HCT116 (cell line): ENCODE measurements at regions not wholly inside any gene's neighbourhood (a gene's known extent, or its start where the extent isn't known, plus 50 kb on each side); places are given as distances from the start of the nearest gene placed in this dataset.

ENCODE experiments used
- EZH2phosphoT487 ChIP-seq: fragments of 200-600 bp; IDR thresholded peaks from 2 replicates; pipeline ENCODE4 v1.6.1; 2018; ENCODE audit warnings: antibody characterized with exemption, borderline replicate concordance
- JUND ChIP-seq: IDR thresholded peaks from 2 replicates; pipeline ENCODE4 v1.6.1; 2012
- MAX ChIP-seq: IDR thresholded peaks from 2 replicates; pipeline ENCODE4 v1.6.1; 2012
- POLR2A ChIP-seq: IDR thresholded peaks from 2 replicates; pipeline ENCODE4 v1.7.0; 2011; ENCODE audit warnings: borderline replicate concordance; ENCODE audit not compliant: insufficient read depth, insufficient read length; ENCODE audit errors: extremely low read depth
- POLR2AphosphoS5 ChIP-seq: IDR thresholded peaks from 2 replicates; pipeline ENCODE4 v1.6.1; 2011; ENCODE audit warnings: mild to moderate bottlenecking, low read depth, low read length, moderate library complexity
- RAD21 ChIP-seq: IDR thresholded peaks from 2 replicates; pipeline ENCODE4 v1.6.1; 2012; ENCODE audit warnings: low read depth, mild to moderate bottlenecking
- SP1 ChIP-seq: IDR thresholded peaks from 2 replicates; pipeline ENCODE4 v1.6.1; 2012; ENCODE audit warnings: low read depth
- ZFX ChIP-seq: fragments of 450-650 bp; IDR thresholded peaks from 2 replicates; pipeline ENCODE4 v1.6.1; 2017
- TF ChIP-seq, protein P1 (sequence below), 3 experiments: fragments of 200-600 bp in 1 of 3; sonication (generic) in 1 of 3; IDR thresholded peaks in 2 of 3; conservative IDR thresholded peaks in 1 of 3; 2 replicates each; pipeline ENCODE4 v1.5.1; 2012 to 2017; ENCODE audit warnings: low read depth in 2 of 3, low read length in 2 of 3, antibody characterized with exemption in 1 of 3, borderline replicate concordance in 1 of 3, control low read depth in 1 of 3, mild to moderate bottlenecking in 1 of 3, mixed read lengths in 1 of 3, mixed run types in 1 of 3, moderate library complexity in 1 of 3; ENCODE audit not compliant: insufficient read depth in 1 of 3

- TF ChIP-seq RAD21 (no peak), POLR2AphosphoS5 (no peak), JUND (no peak), EZH2phosphoT487 (no peak), SP1 (no peak), POLR2A (no peak), MAX (no peak), ZFX (no peak)
- TF ChIP-seq, protein P1, sequence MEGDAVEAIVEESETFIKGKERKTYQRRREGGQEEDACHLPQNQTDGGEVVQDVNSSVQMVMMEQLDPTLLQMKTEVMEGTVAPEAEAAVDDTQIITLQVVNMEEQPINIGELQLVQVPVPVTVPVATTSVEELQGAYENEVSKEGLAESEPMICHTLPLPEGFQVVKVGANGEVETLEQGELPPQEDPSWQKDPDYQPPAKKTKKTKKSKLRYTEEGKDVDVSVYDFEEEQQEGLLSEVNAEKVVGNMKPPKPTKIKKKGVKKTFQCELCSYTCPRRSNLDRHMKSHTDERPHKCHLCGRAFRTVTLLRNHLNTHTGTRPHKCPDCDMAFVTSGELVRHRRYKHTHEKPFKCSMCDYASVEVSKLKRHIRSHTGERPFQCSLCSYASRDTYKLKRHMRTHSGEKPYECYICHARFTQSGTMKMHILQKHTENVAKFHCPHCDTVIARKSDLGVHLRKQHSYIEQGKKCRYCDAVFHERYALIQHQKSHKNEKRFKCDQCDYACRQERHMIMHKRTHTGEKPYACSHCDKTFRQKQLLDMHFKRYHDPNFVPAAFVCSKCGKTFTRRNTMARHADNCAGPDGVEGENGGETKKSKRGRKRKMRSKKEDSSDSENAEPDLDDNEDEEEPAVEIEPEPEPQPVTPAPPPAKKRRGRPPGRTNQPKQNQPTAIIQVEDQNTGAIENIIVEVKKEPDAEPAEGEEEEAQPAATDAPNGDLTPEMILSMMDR (IDR thresholded peaks at IDR 0.05 in 2 of 3, conservative IDR thresholded peaks at IDR 0.05 in 1 of 3; ENCODE audit: borderline replicate concordance in 1 of 3, insufficient read depth in 1 of 3, low read depth in 2 of 3, low read length in 2 of 3) = no peak
These were observed 144.5 kb downstream of the TM2D1 start for GRCh38 chr1:61580417-61580816.
